ENCODE measurements at regions not wholly inside any gene's neighbourhood (a gene's known extent, or its start where the extent isn't known, plus 50 kb on each side); places are given as distances from the start of the nearest gene placed in this dataset.
"Not testable (repeated sequence)": the region's sequence is repeated elsewhere in the genome, so short reads cannot be mapped to it uniquely, and the experiment has no call there.

DNA sequence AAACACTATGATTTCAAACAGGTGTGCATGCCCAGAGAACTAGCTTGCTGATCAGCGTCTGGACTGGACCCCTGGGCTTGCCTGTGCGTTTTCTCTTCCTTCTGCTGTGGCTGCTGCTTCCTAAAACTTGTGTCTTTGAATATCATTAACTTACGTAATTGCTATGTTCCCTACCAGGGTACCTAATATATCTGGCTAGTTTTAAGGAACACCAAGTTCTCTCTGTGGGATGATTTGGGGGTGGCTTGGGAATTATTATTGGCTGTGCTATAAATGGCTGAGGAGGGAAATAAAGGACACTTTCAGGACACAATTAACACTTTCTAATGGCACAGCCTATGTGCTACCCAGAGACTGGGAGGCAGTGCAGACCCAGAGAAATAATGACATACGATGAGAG, 606.0 kb upstream of the RBFOX1 start:
- DNase-seq (ENCODE audit: low read depth) = no peak

DNA sequence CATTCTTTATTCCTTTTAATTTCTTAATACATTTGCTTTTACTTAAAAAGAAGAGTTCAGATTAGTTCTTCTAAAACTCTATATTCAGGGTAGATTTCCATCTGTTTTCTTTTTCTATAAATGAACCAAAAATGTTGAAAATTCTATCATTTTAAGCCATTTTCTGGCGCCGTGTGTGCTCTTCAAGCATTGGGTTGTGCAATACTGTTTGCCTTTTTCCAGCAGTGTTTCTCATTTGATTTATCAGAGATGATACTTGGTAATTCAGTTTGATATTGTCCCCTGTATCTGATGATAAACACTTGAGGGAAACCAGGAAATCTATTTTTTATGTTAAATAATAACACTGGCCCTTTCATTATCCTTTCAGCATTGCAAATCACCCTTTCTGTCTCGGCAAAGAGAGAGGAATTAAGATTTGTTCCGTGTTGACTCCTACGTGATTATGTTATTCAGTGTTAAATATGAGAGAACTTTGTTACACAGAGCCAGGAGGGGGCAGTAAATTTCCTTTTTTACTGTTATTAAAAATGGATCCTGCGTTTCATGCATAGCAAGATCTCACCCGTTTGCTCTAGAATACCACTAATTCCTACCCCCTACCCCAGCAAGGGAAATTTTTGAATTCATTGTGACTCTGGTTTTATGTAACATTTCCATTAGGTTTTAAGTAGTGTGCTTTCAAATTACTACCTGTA, 606.9 kb upstream of the RBFOX1 start:
- no peaks in the 10 kb centered on the region for H3K36me3 ChIP-seq (ENCODE audit: control insufficient read depth, insufficient read depth, low read length)
- POLR2A ChIA-PET = no interaction called here

More for the DNA sequence above, 606.0 kb upstream of the RBFOX1 start:
- TF ChIP-seq, protein P1, sequence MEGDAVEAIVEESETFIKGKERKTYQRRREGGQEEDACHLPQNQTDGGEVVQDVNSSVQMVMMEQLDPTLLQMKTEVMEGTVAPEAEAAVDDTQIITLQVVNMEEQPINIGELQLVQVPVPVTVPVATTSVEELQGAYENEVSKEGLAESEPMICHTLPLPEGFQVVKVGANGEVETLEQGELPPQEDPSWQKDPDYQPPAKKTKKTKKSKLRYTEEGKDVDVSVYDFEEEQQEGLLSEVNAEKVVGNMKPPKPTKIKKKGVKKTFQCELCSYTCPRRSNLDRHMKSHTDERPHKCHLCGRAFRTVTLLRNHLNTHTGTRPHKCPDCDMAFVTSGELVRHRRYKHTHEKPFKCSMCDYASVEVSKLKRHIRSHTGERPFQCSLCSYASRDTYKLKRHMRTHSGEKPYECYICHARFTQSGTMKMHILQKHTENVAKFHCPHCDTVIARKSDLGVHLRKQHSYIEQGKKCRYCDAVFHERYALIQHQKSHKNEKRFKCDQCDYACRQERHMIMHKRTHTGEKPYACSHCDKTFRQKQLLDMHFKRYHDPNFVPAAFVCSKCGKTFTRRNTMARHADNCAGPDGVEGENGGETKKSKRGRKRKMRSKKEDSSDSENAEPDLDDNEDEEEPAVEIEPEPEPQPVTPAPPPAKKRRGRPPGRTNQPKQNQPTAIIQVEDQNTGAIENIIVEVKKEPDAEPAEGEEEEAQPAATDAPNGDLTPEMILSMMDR (IDR thresholded peaks at IDR 0.05; ENCODE audit: insufficient read depth, low read depth, low read length) = no peak
- POLR2A ChIA-PET = no interaction called here
- Histone ChIP-seq H3K27me3 (ENCODE audit: control insufficient read depth, insufficient read depth, low read length) (no peaks in the 10 kb centered on the region), H3K4me3 (ENCODE audit: low read depth, low read length) (no peak overlapping the region), H3K36me3 (ENCODE audit: control insufficient read depth, insufficient read depth, low read length) (no peaks in the 10 kb centered on the region)
- CTCF ChIA-PET = no interaction called here

GRCh38 chr16:6725206-6725605, 607.4 kb upstream of the RBFOX1 start:
- POLR2A ChIA-PET; H3K36me3 ChIP-seq (ENCODE audit: control insufficient read depth, insufficient read depth, low read length); H3K27me3 ChIP-seq (ENCODE audit: control insufficient read depth, insufficient read depth, low read length); H3K4me3 ChIP-seq (ENCODE audit: low read depth, low read length); CTCF ChIA-PET; DNase-seq (ENCODE audit: low read depth): not testable (repeated sequence)

More for the DNA sequence above, 606.9 kb upstream of the RBFOX1 start:
- Histone ChIP-seq H3K4me3 (ENCODE audit: low read depth, low read length) (no peak overlapping the region), H3K27me3 (ENCODE audit: control insufficient read depth, insufficient read depth, low read length) (no peaks in the 10 kb centered on the region)
- CTCF ChIA-PET = no interaction called here
- TF ChIP-seq, protein P1 (IDR thresholded peaks at IDR 0.05; ENCODE audit: insufficient read depth, low read depth, low read length) = no peak
- DNase-seq (ENCODE audit: low read depth) = no peak

DNA sequence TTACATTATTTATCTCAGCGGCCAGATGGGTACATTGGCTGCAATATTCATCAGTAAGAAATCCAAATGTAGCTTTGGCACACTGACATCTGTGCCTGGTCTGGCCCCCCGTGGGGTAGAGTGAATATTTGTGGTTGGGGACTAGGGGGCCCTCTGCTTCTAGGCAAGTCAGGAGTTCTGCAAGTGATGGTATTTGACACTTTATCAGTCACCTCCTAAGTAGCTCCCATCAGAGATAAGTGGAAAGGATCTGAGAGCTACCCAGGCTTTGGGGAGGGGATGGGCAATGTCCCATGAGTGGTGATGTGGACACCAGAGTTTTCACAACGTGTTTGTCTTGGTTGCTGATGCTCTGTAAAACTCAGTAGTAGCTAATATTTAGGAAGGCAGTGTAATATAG, 609.9 kb upstream of the RBFOX1 start:
- POLR2A ChIA-PET = no interaction called here
- TF ChIP-seq, protein P1 (IDR thresholded peaks at IDR 0.05; ENCODE audit: insufficient read depth, low read depth, low read length) = no peak
- CTCF ChIA-PET = no interaction called here
- Histone ChIP-seq H3K4me3 (ENCODE audit: low read depth, low read length) (no peak overlapping the region), H3K36me3 (ENCODE audit: control insufficient read depth, insufficient read depth, low read length) (no peaks in the 10 kb centered on the region), H3K27me3 (ENCODE audit: control insufficient read depth, insufficient read depth, low read length) (no peaks in the 10 kb centered on the region)
- DNase-seq (ENCODE audit: low read depth) = no peak

DNA sequence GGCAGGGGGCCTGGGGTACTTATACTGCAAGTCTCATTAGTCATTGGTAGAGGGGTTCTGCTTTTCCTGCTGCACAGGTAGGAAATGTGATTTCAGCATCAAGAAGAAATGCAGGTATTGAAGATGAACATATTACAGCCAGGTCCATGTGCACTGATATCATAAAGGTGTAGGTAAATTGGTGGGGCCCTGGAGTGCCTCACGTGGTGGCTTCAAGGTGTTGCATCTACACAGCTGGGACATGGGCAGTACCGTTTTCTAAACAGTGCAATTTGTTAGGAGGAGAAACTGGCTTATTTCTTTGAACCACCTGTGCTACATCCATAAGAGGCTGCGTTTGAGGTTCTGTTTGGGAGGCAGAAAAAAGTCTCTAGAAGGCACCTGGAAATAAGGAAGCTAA, 618.1 kb upstream of the RBFOX1 start:
- Histone ChIP-seq H3K4me3 (ENCODE audit: low read depth, low read length) (no peak overlapping the region), H3K27me3 (ENCODE audit: control insufficient read depth, insufficient read depth, low read length) (no peaks in the 10 kb centered on the region), H3K36me3 (ENCODE audit: control insufficient read depth, insufficient read depth, low read length) (no peaks in the 10 kb centered on the region)
- ChIA-PET POLR2A (no interaction called here), CTCF (no interaction called here)
- no peak for DNase-seq (ENCODE audit: low read depth)
- TF ChIP-seq, protein P1 (IDR thresholded peaks at IDR 0.05; ENCODE audit: insufficient read depth, low read depth, low read length) = no peak

DNA sequence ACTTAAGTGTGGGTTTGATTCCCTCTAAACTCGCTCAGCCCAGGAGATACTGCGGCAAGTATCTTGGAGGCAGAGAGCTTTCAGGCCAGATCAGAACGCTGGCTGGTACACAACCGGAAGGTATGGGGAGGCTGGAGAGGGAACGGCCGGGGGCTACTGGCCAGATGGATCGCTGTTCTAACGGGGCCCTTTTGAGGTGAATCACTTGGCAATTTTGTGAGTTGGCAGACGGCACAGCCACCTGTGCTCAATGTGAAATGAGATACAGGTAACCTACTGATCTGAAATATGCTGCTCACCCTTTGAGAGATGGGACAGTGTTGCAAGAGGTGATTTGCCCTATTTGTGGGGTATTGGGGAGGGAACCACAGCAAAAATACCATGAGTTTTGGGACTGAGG, 622.9 kb upstream of the RBFOX1 start:
- TF ChIP-seq, protein P1 (IDR thresholded peaks at IDR 0.05; ENCODE audit: insufficient read depth, low read depth, low read length) = no peak
- H3K4me3 ChIP-seq (ENCODE audit: low read depth, low read length) = no peak overlapping the region
- no peaks in the 10 kb centered on the region for H3K36me3 ChIP-seq (ENCODE audit: control insufficient read depth, insufficient read depth, low read length)
- POLR2A ChIA-PET = no interaction called here
- CTCF ChIA-PET = no interaction called here
- DNase-seq (ENCODE audit: low read depth) = no peak
- no peaks in the 10 kb centered on the region for H3K27me3 ChIP-seq (ENCODE audit: control insufficient read depth, insufficient read depth, low read length)
